NCI-H446 (cell line): ENCODE measurements at regions not wholly inside any gene's neighbourhood (a gene's known extent, or its start where the extent isn't known, plus 50 kb on each side); places are given as distances from the start of the nearest gene placed in this dataset.

Experiments used
- DNase-seq, 2 experiments: peaks; one replicate each; lab custom pipeline; 2025; lab: John Stamatoyannopoulos, UW

DNA sequence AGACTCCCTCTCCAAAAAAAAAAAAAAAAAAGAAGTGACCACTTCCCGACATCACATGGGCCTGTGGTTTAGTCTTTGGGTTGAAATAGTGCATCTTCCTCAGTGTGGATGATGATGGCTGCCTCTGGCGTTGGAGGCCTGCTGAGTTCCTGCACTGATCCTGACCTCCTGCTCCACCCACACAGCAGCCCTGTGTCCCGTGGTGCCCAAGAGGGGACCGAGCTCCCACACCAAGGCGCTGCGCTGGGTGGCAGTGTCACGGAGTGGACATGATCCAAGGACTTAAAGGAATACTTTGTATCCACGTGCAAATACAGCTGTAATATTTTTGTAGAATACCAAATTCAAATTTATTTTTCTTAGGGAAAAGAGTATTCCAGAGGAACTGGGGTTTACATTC lies 109.2 kb upstream of the PHACTR3 start:
- no peak for DNase-seq

DNA sequence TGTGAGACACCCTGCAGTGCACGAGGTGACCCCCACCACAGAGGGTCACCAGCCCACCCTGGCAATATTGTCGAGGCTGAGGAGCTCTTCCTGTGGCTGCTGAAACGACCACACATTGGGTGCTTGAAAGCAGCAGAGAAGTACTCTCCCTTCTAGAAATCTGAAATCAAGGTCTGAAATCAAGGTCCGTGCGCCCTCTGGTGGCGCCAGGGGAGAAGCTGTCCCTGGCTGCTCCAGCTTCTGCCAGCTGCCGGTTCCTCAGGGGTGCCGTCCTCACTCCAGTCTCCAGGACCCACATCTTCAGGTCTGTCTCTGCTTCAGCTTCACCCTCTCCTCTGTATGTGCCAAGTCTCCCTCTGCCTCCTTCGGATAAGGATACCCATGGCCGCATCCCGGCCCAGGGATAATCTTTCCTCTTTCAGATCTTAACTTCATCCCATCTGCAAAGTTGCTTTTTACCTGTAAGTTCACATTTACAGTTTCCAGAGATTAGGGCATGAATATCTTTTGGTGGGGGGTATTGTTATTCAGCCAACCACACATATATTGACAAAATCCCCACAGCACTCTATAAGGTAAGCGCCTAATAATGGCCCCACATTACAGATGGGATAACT lies 108.3 kb upstream of the PHACTR3 start:
- peak; percentile 67 to 89 for DNase-seq

DNA sequence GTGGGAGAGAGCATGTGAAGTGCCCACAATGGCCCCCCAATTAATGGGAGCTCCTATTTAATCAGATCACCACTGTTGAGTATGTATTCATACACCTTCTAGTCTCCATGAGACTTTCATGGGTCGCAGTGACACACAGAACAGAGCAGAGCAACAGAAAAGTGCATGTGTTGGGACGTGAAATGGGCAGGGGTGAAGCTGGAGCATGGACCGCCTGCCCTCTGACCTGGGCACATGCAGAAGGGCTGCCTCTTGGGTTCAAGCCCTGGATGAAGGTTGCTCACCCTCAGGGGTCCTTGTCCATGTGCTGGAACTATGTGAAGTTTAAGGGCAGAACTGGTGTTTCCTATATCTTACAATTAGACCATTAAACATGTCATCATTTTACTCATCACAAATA lies 106.0 kb upstream of the PHACTR3 start:
- no peak for DNase-seq

DNA sequence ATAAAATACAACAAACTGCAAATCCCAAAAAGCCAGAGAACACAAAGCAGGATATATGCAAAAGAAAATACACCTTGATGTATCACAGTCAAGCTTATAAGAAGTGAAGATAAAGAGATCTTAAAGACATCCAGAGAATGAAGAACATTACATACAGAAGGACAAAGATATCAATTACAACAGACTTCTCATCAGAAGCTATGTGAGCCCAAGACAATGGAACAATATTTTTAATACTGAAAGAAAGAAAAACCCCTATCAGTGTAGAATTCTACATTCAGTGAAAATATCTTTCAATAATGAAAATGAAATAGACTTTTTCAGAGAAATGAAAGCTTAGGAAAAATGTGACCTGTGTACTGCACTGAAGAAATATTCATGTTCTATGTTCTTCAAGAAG lies 104.5 kb upstream of the PHACTR3 start:
- DNase-seq: no peak

DNA sequence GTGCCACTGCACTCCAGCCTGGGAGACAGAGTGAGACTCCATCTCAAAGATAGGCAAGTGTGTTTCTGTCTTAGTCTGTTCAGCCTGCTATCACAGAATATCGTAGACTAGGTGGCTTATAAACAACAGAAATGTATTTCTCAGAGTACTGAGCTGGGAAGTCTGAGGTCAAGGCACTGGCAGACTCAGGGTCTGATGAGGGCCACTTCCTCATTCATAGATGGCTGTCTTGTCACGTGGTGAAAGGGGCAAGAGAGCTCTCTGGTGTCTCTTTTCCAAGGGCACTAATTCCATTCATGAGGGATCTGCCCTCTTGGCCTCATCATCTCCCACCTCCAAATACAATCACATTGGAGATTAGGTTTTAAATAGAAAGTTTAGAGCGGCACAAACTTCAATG lies 95.6 kb upstream of the PHACTR3 start:
- DNase-seq: no peak

DNA sequence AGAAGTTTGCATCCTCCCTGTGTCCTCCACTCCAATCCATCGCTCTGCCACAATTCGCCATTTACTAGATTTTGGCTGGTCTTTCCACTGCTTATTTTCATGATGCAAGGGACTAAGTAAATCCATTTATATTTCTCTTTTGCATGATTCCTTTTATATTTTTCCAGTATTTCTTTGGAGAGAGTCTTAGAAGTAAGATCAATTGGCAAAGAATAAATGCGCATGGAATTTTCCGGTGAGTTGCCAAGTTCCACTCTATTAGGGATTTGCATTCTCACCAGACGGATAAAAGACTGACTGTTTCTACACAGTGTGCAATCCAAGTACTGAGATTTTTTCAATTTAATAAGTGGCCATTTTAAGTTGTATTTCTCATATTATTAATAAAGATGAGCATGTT lies 91.7 kb upstream of the PHACTR3 start:
- no peak for DNase-seq

DNA sequence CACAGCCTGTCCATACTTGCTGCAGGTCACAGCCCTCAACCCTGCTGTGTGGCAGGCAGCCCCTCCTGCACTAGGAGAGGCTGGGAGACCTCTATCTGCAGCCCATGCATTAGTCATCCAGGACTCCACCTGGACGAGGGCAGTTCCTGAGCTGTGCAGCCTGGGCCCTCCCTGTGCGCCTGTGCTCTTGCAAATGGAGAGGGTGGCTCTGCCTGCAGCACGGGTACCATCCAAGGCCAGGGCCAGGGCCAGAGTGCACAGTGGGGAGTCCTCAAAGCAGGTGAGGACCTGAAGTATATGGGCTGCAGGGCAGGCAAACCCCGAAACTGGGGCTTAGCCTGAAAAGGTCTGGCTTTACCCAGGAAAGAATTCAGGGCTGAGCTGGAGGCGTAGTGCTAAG lies 89.8 kb upstream of the PHACTR3 start:
- no peak for DNase-seq

DNA sequence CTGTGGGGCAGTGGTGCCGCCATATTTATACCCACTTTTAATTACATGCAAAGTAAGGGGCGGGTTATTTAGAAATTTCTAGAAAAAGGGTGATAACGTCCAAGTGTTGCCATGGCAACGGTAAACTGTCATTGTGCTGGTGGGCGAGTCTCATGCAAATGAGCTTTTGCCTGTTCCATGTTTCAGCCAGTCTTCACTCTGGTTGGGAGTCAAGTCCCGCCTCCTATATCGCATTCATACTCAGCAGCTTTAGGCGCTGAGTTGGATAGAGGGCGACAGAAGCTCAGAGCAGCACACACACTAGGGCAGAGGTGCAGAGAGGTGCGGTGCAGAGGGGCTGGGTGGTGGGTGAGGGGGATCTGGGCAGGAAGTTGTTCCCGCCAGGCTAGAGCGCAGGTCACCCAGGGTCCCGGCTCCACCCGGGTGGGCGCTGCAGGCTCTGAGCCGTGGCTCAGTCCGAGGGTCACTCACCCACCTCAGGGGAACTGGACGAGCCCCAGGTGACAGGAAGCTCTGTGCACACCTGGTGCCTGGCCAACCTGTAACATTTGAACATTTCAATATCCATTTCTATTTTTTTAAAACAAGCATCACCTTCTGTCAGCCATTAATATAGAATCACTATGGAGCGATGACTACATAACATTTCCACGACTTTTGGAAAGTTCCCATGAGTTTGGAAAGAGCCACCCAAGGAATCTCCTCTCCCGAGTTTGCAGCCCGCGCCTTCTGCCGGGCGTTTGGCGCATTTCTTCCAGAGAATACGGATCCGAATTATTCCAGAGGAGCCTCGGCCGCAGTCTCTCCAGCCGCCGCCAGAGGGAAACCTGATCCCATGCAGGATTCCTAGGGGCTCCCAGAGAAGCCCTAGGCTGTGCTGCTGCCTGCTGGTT lies 89.1 kb upstream of the PHACTR3 start:
- peak; percentile 72 to 88 for DNase-seq

DNA sequence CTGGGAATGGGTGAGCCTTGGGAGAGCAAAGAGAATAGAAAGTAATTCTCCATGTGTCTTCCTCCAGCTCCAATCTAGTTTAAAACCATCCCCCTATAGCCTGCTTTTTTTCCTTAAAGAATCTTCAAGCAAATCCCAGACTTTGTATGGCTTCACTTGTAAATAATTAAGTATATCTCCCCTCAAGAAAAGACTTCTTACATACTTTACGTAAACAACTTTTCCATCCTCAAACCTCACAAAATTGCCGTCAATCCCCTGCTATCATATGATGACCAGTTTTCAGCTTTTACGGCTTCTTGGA lies 88.5 kb upstream of the PHACTR3 start:
- DNase-seq: no peak

DNA sequence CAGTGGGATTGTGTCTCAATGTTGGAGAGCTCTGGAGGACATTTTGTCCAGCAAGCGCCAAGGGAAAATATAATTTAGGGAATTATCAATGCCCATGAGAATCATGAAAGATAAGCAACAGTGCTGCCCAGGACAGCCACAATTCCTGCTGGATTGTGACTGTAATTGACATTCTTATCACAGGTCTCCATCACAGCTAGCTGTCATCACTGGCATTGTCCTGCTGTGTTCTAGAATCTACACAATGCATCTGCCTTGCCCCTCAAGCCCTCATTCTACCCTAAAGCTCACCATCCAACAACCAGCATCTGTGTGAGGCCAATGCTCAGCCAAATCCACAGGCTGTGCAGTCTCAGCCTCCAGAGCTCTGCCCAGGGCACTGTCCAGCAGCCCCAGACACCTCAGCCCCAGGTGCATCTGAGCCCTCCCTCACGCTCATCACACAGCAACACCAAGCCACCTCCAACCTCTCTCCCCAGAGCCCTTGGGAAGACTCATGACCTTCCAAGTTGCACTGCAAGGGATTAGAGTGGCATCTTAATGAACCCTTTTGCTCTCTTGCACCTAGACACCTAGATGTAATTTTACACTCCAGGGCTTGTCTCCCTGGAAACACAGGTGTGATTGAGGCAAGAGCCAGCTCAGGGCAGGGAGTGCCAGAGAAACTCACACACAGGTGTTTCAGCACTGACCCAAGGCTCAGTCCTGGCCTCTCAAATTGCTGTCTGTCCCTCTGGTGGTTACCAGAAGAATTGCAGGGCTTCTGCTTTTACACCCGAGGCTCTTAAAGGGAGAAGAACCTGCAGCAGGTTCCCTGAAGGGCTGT lies 85.2 kb upstream of the PHACTR3 start:
- DNase-seq: peak; percentile 31 to 71

DNA sequence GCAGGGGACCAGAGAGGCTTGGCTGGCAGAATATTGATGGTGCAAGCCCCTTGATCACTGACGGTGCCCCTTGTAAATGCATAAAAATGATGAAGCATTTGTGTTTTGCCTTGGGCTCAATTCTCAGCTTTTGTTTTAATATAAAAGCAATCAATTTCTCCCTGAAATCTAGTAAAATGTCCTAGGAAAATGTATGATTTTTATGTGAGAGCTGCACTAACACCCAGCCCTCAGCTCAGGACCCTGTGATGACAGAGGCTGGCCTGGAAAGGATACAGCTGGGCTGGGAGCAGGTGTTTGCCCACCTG lies 84.7 kb upstream of the PHACTR3 start:
- no peak for DNase-seq

DNA sequence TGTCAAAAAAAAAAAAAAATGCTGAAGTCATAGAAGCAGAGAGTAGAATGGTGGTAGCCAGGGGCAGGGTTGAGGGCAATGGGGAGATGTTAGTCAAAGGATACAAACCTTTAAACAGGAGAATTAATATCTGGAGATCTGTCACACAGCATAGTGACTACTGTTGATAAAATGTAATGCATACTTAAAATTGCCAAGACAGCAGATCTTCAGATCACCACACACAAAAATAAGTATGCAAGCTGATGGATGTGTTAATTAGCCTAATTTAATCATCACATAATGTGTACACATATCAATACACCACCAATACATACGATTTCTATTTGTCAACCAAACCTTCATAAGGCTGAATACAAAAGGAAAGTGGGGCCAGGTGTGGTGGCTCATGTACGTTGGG lies 83.5 kb upstream of the PHACTR3 start:
- no peak for DNase-seq

DNA sequence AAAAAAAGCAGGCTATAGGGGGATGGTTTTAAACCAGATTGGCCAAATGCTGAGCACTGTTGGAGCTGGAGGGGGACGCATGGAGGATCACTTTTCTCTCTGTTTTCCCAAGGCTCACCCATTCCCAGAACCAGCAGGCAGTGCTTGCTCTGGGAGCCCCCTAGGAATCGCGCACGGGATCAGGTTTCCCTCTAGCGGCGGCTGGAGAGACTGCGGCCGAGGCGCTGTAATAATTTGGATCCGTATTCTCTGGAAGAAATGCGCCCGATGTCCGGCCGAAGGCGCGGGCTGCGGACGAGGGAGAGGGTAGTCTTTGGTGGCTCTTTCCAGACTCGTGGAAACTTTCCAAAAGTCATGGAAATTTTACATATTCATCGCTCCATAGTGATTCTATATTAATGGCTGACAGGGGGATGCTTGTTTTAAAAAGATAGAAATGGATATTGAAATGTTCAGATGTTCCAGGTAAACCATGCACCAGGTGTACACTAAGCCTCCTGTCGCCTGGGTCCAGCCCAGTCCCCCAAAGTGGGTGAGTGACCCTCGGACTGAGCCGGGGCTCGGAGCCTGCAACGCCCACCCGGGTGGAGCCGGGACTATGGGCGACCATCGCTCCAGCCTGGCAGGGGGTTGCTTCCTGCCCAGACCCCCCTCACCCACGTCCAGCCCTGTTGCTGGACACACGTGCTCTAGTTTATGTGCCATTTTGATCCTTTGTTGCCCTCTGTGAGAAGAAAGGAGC lies 78.7 kb upstream of the PHACTR3 start:
- peak; percentile 28 to 85 for DNase-seq

DNA sequence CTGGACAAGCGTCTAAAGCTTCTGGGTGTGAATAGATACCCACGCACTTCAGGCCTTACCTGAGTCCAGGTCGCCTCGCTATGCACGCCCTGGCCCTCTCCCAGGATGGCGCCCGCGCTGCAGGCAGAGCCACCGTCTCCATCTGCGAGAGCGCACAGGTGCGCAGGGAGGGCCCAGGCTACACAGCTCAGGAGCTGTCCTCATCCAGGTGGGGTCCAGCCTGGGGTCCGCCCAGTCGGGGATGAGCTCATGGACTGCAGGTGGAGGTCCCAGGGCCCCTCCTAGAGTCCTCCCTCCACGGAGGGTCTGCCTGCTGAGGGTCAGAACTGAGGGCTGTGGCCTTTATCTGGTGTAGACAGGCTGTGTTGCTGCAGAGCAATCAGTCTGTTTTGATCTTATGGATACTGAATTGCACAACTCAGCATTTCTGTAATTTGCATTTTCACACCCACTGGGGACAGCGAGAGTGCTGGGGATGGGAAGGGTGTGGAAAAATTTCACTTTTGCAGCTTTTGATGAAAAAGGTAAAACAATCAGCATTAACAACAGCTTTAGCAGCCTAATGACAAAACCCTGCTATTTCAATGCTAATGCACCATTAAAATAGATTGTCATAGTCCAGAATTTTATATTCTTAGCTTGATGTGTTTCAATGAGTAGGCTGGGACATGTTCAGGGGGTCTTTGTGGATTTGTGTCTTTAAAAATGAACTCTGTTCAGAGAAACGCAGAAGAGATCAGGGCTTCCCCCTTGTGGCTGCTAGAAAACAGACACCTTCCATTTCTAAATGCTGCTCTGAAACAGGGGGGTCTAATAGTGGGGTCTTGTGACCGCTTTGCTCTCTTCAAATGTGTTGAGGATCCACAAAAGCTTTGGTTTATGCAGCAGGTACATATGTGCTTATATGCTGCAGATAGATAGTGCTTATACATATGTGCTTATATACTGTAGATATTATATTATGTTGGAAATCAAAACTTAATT lies 77.8 kb upstream of the PHACTR3 start:
- peak in 1 of 2 experiments; percentile 20 for DNase-seq

DNA sequence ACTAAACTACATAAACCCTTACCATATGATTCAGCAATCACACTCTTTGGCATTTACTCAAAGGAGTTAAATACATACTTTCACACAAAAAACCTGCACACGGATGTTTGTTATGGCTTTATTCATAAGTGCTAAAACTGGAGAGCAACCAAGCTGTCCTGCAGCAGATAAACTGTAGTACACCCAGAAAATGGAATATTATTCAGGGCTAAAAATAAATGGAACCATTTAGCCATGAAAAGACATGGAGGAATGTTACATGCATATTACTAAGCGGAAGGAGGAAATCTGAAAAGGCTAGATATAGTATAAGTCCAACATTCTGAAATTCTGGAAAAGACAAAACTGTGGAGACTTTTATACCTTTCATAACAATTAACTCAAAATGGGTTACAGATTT lies 73.6 kb upstream of the PHACTR3 start:
- DNase-seq: no peak

DNA sequence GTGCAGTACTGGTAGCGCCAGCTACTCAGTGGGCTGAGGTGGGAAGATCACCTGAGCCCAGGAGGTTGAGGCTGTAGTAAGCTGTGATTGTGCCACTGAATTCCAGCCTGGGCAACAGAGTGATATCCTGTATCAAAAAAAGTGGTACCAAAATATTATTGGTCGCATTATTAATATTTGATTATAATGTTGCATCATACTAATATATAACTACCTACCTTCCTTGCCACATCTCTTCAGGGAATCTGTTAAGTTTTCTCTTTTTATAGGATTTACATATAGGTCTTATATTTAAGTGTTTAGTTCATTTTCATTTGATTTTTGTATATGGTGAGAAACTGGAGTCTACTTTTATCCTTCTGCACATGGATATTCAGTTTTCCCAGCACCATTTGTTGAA lies 66.3 kb upstream of the PHACTR3 start:
- DNase-seq: no peak

DNA sequence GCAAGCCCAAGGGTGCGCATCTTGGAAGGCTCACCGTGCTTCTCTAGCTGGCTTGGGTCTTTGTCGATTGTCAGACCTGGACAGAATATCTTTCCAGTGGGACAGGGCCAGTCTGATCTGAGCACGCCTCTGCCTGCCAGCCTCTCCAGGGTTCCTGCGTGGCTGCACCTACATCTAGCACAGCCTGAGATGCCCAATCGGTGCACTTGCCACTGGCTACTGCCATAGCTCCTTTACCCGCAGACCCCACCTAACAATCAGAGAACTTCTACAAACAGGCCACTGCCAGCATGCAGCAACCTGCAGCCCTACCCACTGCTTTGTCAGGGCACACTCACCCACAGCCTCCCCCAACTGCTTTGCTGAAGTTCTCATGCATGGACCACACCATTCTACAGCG lies 56.7 kb upstream of the PHACTR3 start:
- DNase-seq: no peak
